ENCODE measurements at regions not wholly inside any gene's neighbourhood (a gene's known extent, or its start where the extent isn't known, plus 50 kb on each side); places are given as distances from the start of the nearest gene placed in this dataset.

DNA sequence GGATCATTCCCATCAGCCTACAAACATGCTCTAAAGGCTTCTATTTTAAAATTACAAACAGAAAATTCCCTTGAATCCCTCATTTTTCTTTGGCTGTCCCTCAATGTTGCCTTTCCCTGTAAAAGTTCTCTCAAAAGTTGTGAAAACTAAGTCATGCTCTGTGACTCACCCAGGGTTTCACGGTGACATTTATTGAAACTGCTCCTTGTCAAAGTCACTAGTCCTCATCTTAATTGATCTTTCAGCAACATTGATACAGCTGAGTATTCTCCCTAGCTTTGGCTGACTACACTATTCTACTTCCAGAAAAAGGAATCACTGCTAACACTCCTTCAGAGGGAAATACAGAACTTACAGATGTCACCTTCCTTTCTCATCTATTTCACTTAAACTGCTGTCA, 65.7 kb downstream of the ASCL4 start:
- POLR2A ChIA-PET (ENCODE audit: unreplicated experiment) = no interaction called here
- H3K4ac ChIP-seq (ENCODE audit: low read depth, low read length) = no peak overlapping the region
- H3K79me1 ChIP-seq (ENCODE audit: low read depth in 1 of 2, low read length in 2 of 2) = no peaks in the 10 kb centered on the region
- peaks cover 19% of the 10 kb centered on the region for H3K27me3 ChIP-seq (ENCODE audit: control insufficient read depth, insufficient read depth, low read length)
- no peaks in the 10 kb centered on the region for H3K4me1 ChIP-seq (ENCODE audit: control insufficient read depth, insufficient read depth, low read length)
- no peak overlapping the region for H3K9ac ChIP-seq (ENCODE audit: low read depth, low read length)
- no peaks in the 10 kb centered on the region for H4K20me1 ChIP-seq (ENCODE audit: insufficient read depth, low read length)
- CTCF ChIA-PET = no interaction called here
- no peak overlapping the region for H2BK20ac ChIP-seq (ENCODE audit: low read depth, low read length)
- no peak for TF ChIP-seq POLR2A (IDR thresholded peaks at IDR 0.05; ENCODE audit: low read depth, low read length)
- TF ChIP-seq NFE2L2 (IDR thresholded peaks at IDR 0.05; ENCODE audit: low read depth, low read length) = no peak
- no peak for TF ChIP-seq RFX5 (IDR thresholded peaks at IDR 0.05; ENCODE audit: low read depth, low read length)
- TF ChIP-seq MXI1 (IDR thresholded peaks at IDR 0.05; ENCODE audit: borderline replicate concordance, low read depth, low read length) = no peak
- TF ChIP-seq MAZ (IDR thresholded peaks at IDR 0.05; ENCODE audit: borderline replicate concordance, low read depth, low read length) = no peak
- TF ChIP-seq USF2 (IDR thresholded peaks at IDR 0.05; ENCODE audit: low read depth, low read length) = no peak
- TF ChIP-seq BHLHE40 (IDR thresholded peaks at IDR 0.05; ENCODE audit: low read depth, low read length) = no peak
- no peak for TF ChIP-seq CTCF (conservative IDR thresholded peaks at IDR 0.05; ENCODE audit: low read depth, low read length)
- TF ChIP-seq RAD21 (IDR thresholded peaks at IDR 0.05; ENCODE audit: low read length) = no peak
- no peak for TF ChIP-seq FOS (IDR thresholded peaks at IDR 0.05; ENCODE audit: low read depth, low read length)
- no peak for TF ChIP-seq CEBPB (IDR thresholded peaks at IDR 0.05; ENCODE audit: low read depth, low read length)
- TF ChIP-seq MAFK (IDR thresholded peaks at IDR 0.05; ENCODE audit: low read depth, low read length) = no peak
- TF ChIP-seq SMC3 (IDR thresholded peaks at IDR 0.05; ENCODE audit: low read depth, low read length) = no peak
- TF ChIP-seq ELK1 (IDR thresholded peaks at IDR 0.05; ENCODE audit: borderline replicate concordance, low read depth, low read length) = no peak
- H3K56ac ChIP-seq (ENCODE audit: extremely low read depth, insufficient read depth, low read length) = no peak overlapping the region
- H3K36me3 ChIP-seq (ENCODE audit: control insufficient read depth, insufficient read depth, low read length) = no peaks in the 10 kb centered on the region
- dilution Hi-C loops (cut with HindIII; ENCODE audit: low sequenced_read_pairs, unreplicated experiment) = no loop called here
- no peaks in the 10 kb centered on the region for H3K9me3 ChIP-seq (ENCODE audit: control insufficient read depth, insufficient read depth, low read length)
- in situ Hi-C loops (cut with MboI; ENCODE audit: low sequenced_read_pairs) = no loop called here
- BruUV-seq (replicated peaks) = no TSS peak
- no peak overlapping the region for H2AK9ac ChIP-seq (replicated peaks; ENCODE audit: low read depth, low read length, poor library complexity)
- H4K5ac ChIP-seq (ENCODE audit: low read depth, low read length) = no peak overlapping the region
- intact Hi-C loops (cut with micrococcal nuclease) = no loop called here
- no peak overlapping the region for H2AFZ ChIP-seq (replicated peaks; ENCODE audit: low read length, poor library complexity)
- H3K27ac ChIP-seq (ENCODE audit: insufficient read depth, low read length) = no peak overlapping the region
- H2BK5ac ChIP-seq (ENCODE audit: low read depth, low read length, poor library complexity, severe bottlenecking) = no peak overlapping the region
- DNase-seq (no peak), ATAC-seq (ENCODE audit: low read depth) (no peak)
- no peak overlapping the region for H4K8ac ChIP-seq (ENCODE audit: low read depth in 2 of 2, low read length in 2 of 2)
- no peak overlapping the region for H2BK120ac ChIP-seq (ENCODE audit: low read depth, low read length)
- H3K4me2 ChIP-seq (ENCODE audit: low read depth, low read length) = no peak overlapping the region
- no peaks in the 10 kb centered on the region for H3K9me1 ChIP-seq (ENCODE audit: insufficient read depth, low read length)
- H3K23ac ChIP-seq (ENCODE audit: low read depth, low read length) = no peak overlapping the region
- H3K4me3 ChIP-seq (ENCODE audit: insufficient read depth, low read depth, low read length) = no peak overlapping the region
- H4K91ac ChIP-seq (ENCODE audit: insufficient read depth, low read depth, low read length) = no peak overlapping the region
- no peak overlapping the region for H2AK5ac ChIP-seq (ENCODE audit: low read depth, low read length)
- H3K18ac ChIP-seq (ENCODE audit: low read depth, low read length) = no peak overlapping the region
- no peak overlapping the region for H3K14ac ChIP-seq (replicated peaks; ENCODE audit: low read depth, low read length)
- 63% methylated on average over 1 of the region's 1 CpG; no CpG with 5 or more reads in 1 of the 2 experiments for WGBS, 2 experiments (ENCODE audit: extremely low coverage in 2 of 2, insufficient read length in 1 of 2)
- no peak overlapping the region for H2BK15ac ChIP-seq (ENCODE audit: low read depth, low read length)

Measured in IMR-90 (cell line).